ENCODE measurements at regions not wholly inside any gene's neighbourhood (a gene's known extent, or its start where the extent isn't known, plus 50 kb on each side); places are given as distances from the start of the nearest gene placed in this dataset.

- TF ChIP-seq, protein P1, sequence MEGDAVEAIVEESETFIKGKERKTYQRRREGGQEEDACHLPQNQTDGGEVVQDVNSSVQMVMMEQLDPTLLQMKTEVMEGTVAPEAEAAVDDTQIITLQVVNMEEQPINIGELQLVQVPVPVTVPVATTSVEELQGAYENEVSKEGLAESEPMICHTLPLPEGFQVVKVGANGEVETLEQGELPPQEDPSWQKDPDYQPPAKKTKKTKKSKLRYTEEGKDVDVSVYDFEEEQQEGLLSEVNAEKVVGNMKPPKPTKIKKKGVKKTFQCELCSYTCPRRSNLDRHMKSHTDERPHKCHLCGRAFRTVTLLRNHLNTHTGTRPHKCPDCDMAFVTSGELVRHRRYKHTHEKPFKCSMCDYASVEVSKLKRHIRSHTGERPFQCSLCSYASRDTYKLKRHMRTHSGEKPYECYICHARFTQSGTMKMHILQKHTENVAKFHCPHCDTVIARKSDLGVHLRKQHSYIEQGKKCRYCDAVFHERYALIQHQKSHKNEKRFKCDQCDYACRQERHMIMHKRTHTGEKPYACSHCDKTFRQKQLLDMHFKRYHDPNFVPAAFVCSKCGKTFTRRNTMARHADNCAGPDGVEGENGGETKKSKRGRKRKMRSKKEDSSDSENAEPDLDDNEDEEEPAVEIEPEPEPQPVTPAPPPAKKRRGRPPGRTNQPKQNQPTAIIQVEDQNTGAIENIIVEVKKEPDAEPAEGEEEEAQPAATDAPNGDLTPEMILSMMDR (tag by site-specific recombination; IDR thresholded peaks at IDR 0.05) = no peak
- TF ChIP-seq KLF17 (tag by site-specific recombination; IDR thresholded peaks at IDR 0.05) = no peak
- no peak for TF ChIP-seq IKZF3 (tag by site-specific recombination; IDR thresholded peaks at IDR 0.05)
- no peak for TF ChIP-seq SP2 (tag by site-specific recombination; IDR thresholded peaks at IDR 0.05)
- TF ChIP-seq ZNF513 (tag by site-specific recombination; IDR thresholded peaks at IDR 0.05) = no peak
- TF ChIP-seq ZNF776 (tag by site-specific recombination; IDR thresholded peaks at IDR 0.05; ENCODE audit: borderline replicate concordance) = no peak
- TF ChIP-seq ZIC2 (tag by site-specific recombination; IDR thresholded peaks at IDR 0.05) = no peak
- no peak for TF ChIP-seq REST (tag by site-specific recombination; IDR thresholded peaks at IDR 0.05)
- no peak for TF ChIP-seq YY1 (tag by site-specific recombination; IDR thresholded peaks at IDR 0.05)
- TF ChIP-seq ZNF146 (tag by site-specific recombination; IDR thresholded peaks at IDR 0.05) = no peak
- no peak for TF ChIP-seq ZNF548 (tag by site-specific recombination; IDR thresholded peaks at IDR 0.05)
- TF ChIP-seq ZNF169 (tag by site-specific recombination; IDR thresholded peaks at IDR 0.05) = no peak
- no peak for TF ChIP-seq ZBTB17 (tag by site-specific recombination; IDR thresholded peaks at IDR 0.05)
Observed at GRCh38 chr3:24943961-24944360, 449.3 kb upstream of the THRB start.

Measured in HEK293 (cell line).